ENCODE measurements at regions not wholly inside any gene's neighbourhood (a gene's known extent, or its start where the extent isn't known, plus 50 kb on each side); places are given as distances from the start of the nearest gene placed in this dataset.
"Not testable (repeated sequence)": the region's sequence is repeated elsewhere in the genome, so short reads cannot be mapped to it uniquely, and the experiment has no call there.

DNA sequence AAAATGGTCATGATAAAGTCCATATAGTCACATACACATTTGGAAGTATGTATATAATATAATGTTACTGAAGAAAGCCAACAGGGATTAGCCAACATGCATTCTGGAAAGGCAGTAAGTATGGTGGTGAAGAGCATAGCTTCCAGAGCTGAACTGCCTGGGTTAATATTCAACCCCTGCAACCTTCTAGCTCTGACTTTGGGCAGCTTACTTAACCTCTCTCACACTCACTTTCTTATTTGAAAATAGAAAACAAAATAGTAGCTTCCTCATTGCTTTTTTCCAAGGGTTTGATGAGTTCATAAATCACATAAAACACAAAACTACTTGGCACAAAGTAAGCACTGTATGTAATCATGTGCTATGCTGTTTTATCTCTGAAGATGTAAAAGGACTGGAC lies 216.4 kb downstream of the CHIC2 start:
- intact Hi-C loops (cut with DNase I), result no loop called here
- no peak overlapping the region for H3K4me3 ChIP-seq
- H3K27ac ChIP-seq, result no peak overlapping the region
- H3K36me3 ChIP-seq, result no peaks in the 10 kb centered on the region
- no peak for DNase-seq
- no peaks in the 10 kb centered on the region for H3K4me1 ChIP-seq
- no peaks in the 10 kb centered on the region for H3K9me3 ChIP-seq
- TF ChIP-seq POLR2A (IDR thresholded peaks at IDR 0.05) (no peak), EP300 (IDR thresholded peaks at IDR 0.05) (no peak), POLR2AphosphoS5 (IDR thresholded peaks at IDR 0.05) (no peak)
- TF ChIP-seq, protein P1, sequence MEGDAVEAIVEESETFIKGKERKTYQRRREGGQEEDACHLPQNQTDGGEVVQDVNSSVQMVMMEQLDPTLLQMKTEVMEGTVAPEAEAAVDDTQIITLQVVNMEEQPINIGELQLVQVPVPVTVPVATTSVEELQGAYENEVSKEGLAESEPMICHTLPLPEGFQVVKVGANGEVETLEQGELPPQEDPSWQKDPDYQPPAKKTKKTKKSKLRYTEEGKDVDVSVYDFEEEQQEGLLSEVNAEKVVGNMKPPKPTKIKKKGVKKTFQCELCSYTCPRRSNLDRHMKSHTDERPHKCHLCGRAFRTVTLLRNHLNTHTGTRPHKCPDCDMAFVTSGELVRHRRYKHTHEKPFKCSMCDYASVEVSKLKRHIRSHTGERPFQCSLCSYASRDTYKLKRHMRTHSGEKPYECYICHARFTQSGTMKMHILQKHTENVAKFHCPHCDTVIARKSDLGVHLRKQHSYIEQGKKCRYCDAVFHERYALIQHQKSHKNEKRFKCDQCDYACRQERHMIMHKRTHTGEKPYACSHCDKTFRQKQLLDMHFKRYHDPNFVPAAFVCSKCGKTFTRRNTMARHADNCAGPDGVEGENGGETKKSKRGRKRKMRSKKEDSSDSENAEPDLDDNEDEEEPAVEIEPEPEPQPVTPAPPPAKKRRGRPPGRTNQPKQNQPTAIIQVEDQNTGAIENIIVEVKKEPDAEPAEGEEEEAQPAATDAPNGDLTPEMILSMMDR (IDR thresholded peaks at IDR 0.05), result no peak
- H3K27me3 ChIP-seq, result no peaks in the 10 kb centered on the region

DNA sequence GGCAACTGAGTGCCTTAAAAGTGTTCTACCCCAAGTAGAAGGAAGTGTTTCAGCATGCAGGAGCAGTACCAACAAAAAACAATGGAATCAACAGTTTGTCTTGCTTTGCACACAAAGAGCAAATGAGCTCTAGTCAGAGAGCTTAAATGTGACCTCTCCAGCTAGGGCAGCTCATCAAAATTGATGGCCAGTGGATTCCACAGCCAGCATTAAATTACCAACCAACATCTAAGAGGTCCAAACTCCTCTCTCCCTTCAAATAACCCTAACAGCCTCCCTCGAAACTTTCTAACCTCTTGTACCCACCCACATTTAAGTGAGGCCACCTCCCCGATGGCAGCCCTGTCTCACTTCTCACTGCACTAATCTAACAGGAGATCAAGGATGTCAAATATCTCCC lies 219.9 kb downstream of the CHIC2 start:
- WGBS, 2 donors, result 92 to 93% methylated on average over 2 of the region's 2 CpGs
- intact Hi-C loops (cut with DNase I), result no loop called here
- Histone ChIP-seq H3K4me1 (no peaks in the 10 kb centered on the region), H3K27ac (no peak overlapping the region), H3K9me3 (no peaks in the 10 kb centered on the region), H3K27me3 (no peaks in the 10 kb centered on the region), H3K4me3 (no peak overlapping the region), H3K36me3 (no peaks in the 10 kb centered on the region)
- TF ChIP-seq, protein P1 (IDR thresholded peaks at IDR 0.05), result no peak
- TF ChIP-seq POLR2AphosphoS5 (IDR thresholded peaks at IDR 0.05), result no peak
- TF ChIP-seq POLR2A (IDR thresholded peaks at IDR 0.05), result no peak
- TF ChIP-seq EP300 (IDR thresholded peaks at IDR 0.05), result no peak
- DNase-seq, result no peak

DNA sequence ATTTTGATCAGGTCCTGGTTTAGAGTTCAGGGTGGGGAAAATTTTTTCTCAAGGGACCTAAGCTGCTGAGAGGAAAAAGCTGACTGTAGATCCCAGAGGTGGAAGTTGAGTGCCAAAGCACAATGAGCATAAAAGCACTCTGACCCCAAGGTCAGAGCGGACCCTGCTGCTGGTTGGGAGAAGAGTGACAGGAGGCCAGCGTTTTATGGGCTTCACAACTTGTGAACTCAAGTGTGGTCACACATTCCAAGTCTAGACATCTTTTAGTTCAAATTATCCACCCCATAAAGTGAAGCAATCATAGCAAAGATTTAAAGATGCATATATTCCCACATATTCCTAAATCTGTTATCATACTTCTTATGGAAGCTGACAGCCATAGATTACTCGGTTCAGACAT lies 220.3 kb downstream of the CHIC2 start:
- intact Hi-C loops (cut with DNase I), result no loop called here
- Histone ChIP-seq H3K4me3 (no peak overlapping the region), H3K9me3 (no peaks in the 10 kb centered on the region), H3K27me3 (no peaks in the 10 kb centered on the region), H3K27ac (no peak overlapping the region), H3K4me1 (no peaks in the 10 kb centered on the region), H3K36me3 (no peaks in the 10 kb centered on the region)
- DNase-seq, result no peak
- 76 to 80% methylated on average over 3 of the region's 3 CpGs for WGBS, 2 donors
- TF ChIP-seq, protein P1 (IDR thresholded peaks at IDR 0.05), result no peak
- TF ChIP-seq POLR2A (IDR thresholded peaks at IDR 0.05), result no peak
- TF ChIP-seq EP300 (IDR thresholded peaks at IDR 0.05), result no peak
- no peak for TF ChIP-seq POLR2AphosphoS5 (IDR thresholded peaks at IDR 0.05)

DNA sequence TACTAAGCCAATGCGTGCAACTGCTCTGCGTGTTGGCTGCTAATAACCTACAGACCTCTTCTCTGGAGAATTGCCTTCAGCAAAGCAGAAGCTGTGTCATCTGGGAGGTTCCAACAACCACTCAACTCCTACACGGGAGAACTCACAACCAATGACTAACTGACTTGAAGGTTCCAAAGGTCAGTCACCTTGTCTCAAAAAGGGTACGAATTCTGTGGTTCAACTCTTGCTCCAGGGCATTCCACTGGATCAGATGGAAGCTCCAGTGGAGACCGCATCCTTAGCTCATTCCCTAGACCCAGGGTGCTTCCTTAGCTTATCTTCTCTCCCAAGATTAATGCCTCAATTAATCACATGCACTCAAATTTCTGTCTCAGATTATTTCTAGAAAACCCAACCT lies 222.7 kb downstream of the CHIC2 start:
- Histone ChIP-seq H3K27ac (no peak overlapping the region), H3K36me3 (no peaks in the 10 kb centered on the region), H3K4me1 (no peaks in the 10 kb centered on the region), H3K27me3 (no peaks in the 10 kb centered on the region), H3K9me3 (no peaks in the 10 kb centered on the region), H3K4me3 (no peak overlapping the region)
- 93% methylated on average over 5 of the region's 5 CpGs for WGBS, 2 donors
- intact Hi-C loops (cut with DNase I), result no loop called here
- TF ChIP-seq, protein P1 (IDR thresholded peaks at IDR 0.05), result no peak
- TF ChIP-seq POLR2A (IDR thresholded peaks at IDR 0.05) (no peak), POLR2AphosphoS5 (IDR thresholded peaks at IDR 0.05) (no peak), EP300 (IDR thresholded peaks at IDR 0.05) (no peak)
- DNase-seq, result no peak

DNA sequence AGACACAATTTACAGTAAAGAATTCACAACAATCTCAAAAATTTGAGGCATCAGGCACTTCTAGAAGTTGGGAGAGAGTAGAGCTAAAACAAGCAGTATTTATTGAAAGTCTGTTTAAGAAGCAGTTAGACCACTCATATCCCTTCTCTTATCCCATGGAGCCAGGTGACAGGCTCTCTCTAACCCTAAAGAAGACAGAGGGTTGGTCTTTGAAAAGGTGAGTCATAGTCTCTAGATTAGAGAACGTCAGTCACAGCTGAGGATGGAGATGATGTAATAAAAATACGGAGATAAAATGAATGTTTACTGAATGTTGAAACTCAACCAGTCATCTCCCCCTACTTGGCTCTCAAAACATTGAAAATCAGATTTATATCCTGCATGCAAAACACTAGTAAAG lies 223.8 kb downstream of the CHIC2 start:
- H3K4me3 ChIP-seq, result no peak overlapping the region
- H3K9me3 ChIP-seq, result no peaks in the 10 kb centered on the region
- no peak overlapping the region for H3K27ac ChIP-seq
- H3K36me3 ChIP-seq, result no peaks in the 10 kb centered on the region
- 25 to 55% methylated on average over 2 of the region's 2 CpGs for WGBS, 2 donors
- DNase-seq, result no peak
- no peaks in the 10 kb centered on the region for H3K4me1 ChIP-seq
- H3K27me3 ChIP-seq, result no peaks in the 10 kb centered on the region
- TF ChIP-seq POLR2AphosphoS5 (IDR thresholded peaks at IDR 0.05) (no peak), POLR2A (IDR thresholded peaks at IDR 0.05) (no peak), EP300 (IDR thresholded peaks at IDR 0.05) (no peak)
- TF ChIP-seq, protein P1 (IDR thresholded peaks at IDR 0.05), result no peak
- intact Hi-C loops (cut with DNase I), result no loop called here

DNA sequence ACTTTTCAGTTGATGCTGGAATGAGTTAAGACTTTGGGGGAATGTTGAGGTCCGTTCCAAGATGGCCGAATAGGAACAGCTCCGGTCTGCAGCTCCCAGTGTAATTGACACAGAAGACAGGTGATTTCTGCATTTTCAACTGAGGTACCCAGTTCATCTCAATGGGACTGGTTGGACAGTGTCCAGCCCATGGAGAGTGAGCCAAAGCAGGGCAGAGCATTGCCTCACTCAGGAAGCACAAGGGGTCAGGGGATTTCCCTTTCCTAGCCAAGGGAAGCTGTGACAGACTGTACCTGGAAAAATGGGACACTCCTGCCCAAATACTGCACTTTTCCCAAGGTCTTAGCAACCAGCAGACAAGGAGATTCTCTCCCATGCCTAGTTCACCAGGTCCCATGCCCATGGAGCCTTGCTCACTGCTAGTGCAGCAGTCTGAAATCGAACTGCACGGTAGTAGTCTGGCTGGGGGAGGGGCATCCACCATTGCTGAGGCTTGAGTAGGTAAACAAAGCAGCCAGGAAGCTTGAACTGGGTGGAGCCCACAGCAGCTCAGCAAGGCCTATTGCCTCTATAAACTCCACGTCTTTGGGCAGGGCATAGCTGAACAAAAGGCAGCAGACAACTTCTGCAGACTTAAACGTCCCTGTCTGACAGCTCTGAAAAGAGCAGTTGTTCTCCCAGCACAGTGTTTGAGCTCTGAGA lies 231.0 kb downstream of the CHIC2 start:
- H3K4me3 ChIP-seq; H3K27me3 ChIP-seq; H3K4me1 ChIP-seq; intact Hi-C loops (cut with DNase I); H3K36me3 ChIP-seq; DNase-seq; H3K27ac ChIP-seq: not testable (repeated sequence)
- peaks cover 0 to 15% (median 5%) of the 10 kb centered on the region in 4 donors for H3K9me3 ChIP-seq
- WGBS, 2 donors, result 51 to 77% methylated on average over 7 of the region's 7 CpGs
